Lower leg skin (tissue), 3 donors: ENCODE measurements at regions not wholly inside any gene's neighbourhood (a gene's known extent, or its start where the extent isn't known, plus 50 kb on each side); places are given as distances from the start of the nearest gene placed in this dataset.

ENCODE experiments used
- CTCF ChIP-seq, 3 donors: fragments of 450-650 bp; IDR thresholded peaks; one replicate each; pipeline ENCODE4 v1.5.1; 2016; ENCODE audit warnings: antibody characterized with exemption in 3 of 3, mild to moderate bottlenecking in 3 of 3, moderate library complexity in 2 of 3
- POLR2A ChIP-seq, 2 donors: fragments of 450-650 bp; IDR thresholded peaks; one replicate each; pipeline ENCODE4 v1.6.1; 2016 to 2017; ENCODE audit warnings: antibody characterized with exemption in 2 of 2, mild to moderate bottlenecking in 1 of 2, moderate library complexity in 1 of 2

DNA sequence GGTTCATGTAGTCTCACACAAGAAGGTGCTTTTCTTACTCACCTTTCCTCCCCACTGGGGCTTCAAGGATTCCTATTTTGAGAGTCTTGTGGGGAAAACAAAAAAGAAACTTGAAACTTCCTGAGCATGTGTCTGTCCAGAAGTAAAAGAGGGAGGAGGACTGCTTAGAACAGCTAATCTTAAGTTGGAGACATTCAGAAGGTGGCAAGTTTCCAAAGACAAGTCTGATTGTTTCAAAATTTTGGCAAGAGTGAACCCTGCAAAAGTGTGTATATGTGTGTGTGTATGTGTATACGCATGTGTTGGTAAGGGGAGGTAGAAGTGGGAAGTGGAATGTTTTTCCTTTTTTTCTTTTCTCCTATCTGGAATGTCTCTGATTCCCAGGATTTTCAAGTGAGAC lies 189.0 kb upstream of the FRMPD4 start:
- TF ChIP-seq CTCF (IDR thresholded peaks at IDR 0.05) = no peak
- no peak for TF ChIP-seq POLR2A (IDR thresholded peaks at IDR 0.05)
